Testis (tissue), 2 donors: ENCODE measurements at regions not wholly inside any gene's neighbourhood (a gene's known extent, or its start where the extent isn't known, plus 50 kb on each side); places are given as distances from the start of the nearest gene placed in this dataset.
A peak's percentile ranks its signal among the peaks of the same experiment; 100 is the strongest.

Experiments used
- DNase-seq: peaks from one replicate; pipeline ENCODE4 v3.0.0-alpha.2; 2019
- H3K27ac ChIP-seq, 2 donors: fragments of 200-600 bp; sonication (generic); one replicate each; pipeline ENCODE4 v1.5.1; 2019
- H3K27me3 ChIP-seq: fragments of 200-600 bp; sonication (generic); one replicate; pipeline ENCODE4 v1.5.1; 2019
- H3K36me3 ChIP-seq: fragments of 200-600 bp; sonication (generic); one replicate; pipeline ENCODE4 v1.5.1; 2017; ENCODE audit warnings: low read depth; ENCODE audit errors: missing control alignments
- H3K4me1 ChIP-seq: fragments of 200-600 bp; sonication (generic); one replicate; pipeline ENCODE4 v1.5.1; 2019
- H3K4me3 ChIP-seq, 2 donors: fragments of 200-600 bp; sonication (generic); one replicate each; pipeline ENCODE4 v1.5.1; 2017 to 2019
- H3K9me3 ChIP-seq: fragments of 200-600 bp; sonication (generic); one replicate; pipeline ENCODE4 v1.5.1; 2017
- POLR2A ChIP-seq: fragments of 450-650 bp; IDR thresholded peaks from one replicate; pipeline ENCODE4 v1.6.1; 2017; ENCODE audit warnings: antibody characterized with exemption, mild to moderate bottlenecking, moderate library complexity
- WGBS, 2 donors: methylation state at CpG; one replicate each; pipeline ENCODE4 v1.1.5; 2018; 5-methylcytosine and 5-hydroxymethylcytosine counted together
- intact Hi-C: fragments of 100-400 bp; cut with DNase I; formaldehyde crosslinking; loops from one replicate; pipeline ENCODE4 v1.15.1; 2023; ENCODE audit warnings: low total_unique reads
- TF ChIP-seq, protein P1 (sequence below), 3 experiments: fragments of 450-650 bp in 2 of 3; fragments of 200-600 bp in 1 of 3; sonication (generic) in 1 of 3; IDR thresholded peaks; one replicate each; pipeline ENCODE4 v1.5.1; 2016 to 2019; ENCODE audit warnings: antibody characterized with exemption in 3 of 3, mild to moderate bottlenecking in 2 of 3, moderate library complexity in 1 of 3

DNA sequence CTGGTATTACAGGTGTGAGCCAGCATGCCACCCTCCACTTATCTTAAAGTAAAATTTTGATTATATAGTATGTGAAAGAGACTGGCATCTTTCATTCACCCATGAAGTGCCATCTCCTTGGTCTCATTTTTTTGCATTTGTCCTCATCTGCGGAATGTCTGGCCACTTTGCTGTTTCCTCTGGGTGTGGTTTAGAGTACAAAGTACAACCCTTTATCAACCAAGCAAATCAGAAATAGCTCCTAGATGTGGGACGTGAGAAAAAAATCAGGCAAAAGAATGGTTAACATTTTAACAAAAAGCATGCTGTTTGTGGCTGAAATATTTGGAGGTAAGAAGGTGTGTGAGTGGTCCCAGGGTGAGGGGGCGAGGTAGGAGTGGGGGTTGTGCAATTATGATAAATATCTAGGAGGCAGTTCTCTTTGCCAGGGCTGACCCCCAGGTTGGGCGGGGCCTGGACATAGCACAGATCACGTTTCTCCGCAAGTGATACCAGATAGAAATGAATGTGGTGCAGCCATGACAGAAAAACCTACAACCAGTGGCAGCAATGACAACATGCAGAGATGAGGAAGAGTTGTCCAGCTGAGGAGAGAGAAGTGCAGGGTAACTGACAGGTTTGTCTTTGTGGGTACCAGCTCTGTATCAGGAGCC is 115.8 kb upstream of the SERTAD2 start:
- Histone ChIP-seq H3K27me3 (no peaks in the 10 kb centered on the region), H3K9me3 (no peaks in the 10 kb centered on the region), H3K27ac (no peak overlapping the region), H3K36me3 (no peaks in the 10 kb centered on the region), H3K4me3 (no peak overlapping the region), H3K4me1 (no peaks in the 10 kb centered on the region)
- TF ChIP-seq, protein P1, sequence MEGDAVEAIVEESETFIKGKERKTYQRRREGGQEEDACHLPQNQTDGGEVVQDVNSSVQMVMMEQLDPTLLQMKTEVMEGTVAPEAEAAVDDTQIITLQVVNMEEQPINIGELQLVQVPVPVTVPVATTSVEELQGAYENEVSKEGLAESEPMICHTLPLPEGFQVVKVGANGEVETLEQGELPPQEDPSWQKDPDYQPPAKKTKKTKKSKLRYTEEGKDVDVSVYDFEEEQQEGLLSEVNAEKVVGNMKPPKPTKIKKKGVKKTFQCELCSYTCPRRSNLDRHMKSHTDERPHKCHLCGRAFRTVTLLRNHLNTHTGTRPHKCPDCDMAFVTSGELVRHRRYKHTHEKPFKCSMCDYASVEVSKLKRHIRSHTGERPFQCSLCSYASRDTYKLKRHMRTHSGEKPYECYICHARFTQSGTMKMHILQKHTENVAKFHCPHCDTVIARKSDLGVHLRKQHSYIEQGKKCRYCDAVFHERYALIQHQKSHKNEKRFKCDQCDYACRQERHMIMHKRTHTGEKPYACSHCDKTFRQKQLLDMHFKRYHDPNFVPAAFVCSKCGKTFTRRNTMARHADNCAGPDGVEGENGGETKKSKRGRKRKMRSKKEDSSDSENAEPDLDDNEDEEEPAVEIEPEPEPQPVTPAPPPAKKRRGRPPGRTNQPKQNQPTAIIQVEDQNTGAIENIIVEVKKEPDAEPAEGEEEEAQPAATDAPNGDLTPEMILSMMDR (IDR thresholded peaks at IDR 0.05), result no peak
- no peak for TF ChIP-seq POLR2A
- intact Hi-C loops, result loop anchor here (5.0 to 10.0 kb wide), 2 partner anchors 95 to 117 kb away; partner anchors contain the start of gene SERTAD2
- no peak for DNase-seq
- 77 to 79% methylated on average over 6 of the region's 6 CpGs for WGBS, 2 donors

DNA sequence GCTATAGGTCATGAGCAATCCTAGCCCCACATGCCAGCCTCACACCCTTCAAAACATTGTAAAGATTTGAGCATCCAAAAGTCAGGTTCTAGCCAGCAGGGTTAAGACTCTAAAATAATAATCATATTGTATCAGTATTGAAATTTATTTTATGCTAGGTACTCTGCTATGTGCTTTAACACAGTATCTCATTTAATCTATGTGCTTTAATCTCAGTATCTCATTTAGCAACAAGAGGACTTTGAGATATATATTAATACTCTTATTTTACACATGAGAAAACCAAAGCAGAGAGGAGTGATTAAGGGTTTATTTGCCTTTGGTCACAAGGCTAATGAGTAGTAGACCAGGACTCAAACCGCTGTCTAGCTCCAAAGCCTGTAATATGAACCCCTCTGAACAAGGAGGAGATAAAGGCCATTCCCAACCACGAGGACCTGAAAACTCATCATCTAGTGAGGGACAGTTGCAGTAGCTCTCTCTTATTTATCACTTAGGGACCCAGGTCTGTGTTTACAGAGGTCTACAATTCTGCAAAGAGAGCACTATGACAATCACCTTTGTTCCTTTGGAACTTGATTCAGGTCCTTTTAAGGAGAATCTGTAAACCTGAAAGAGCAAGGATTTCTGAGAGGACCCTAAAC is 116.5 kb upstream of the SERTAD2 start:
- DNase-seq, result no peak
- Histone ChIP-seq H3K4me1 (no peaks in the 10 kb centered on the region), H3K9me3 (no peaks in the 10 kb centered on the region), H3K27ac (no peak overlapping the region), H3K36me3 (no peaks in the 10 kb centered on the region), H3K27me3 (no peaks in the 10 kb centered on the region), H3K4me3 (no peak overlapping the region)
- intact Hi-C loops, result no loop called here
- WGBS, 2 donors, result 79 to 91% methylated on average over 2 of the region's 2 CpGs
- TF ChIP-seq POLR2A, result no peak
- TF ChIP-seq, protein P1 (IDR thresholded peaks at IDR 0.05), result no peak

DNA sequence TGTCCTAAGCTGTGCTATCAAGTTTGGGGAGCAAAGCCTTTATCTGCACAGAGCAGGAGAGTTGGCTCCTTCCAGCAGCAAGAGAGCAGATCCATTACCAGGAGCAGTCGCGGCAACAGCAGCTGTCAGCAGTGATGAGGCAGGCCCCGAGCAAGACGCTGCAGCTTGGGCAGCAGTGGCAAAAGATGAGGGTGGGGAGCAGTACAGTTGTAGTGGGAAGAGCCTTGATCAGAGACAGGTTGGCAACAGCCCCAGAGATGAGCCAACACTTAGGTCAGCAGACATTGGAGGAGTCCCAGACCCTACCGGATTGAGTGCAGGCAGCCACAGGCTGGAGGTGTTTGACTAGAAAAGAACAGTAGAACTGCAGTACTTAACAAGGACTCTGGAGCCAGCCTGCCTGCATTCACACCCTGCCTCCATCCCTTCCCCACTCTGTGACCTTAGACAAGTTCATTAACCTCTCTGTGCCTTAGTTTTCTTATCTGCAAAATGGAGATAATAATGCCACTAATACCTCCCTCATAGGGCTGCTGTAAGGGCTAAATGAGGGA is 117.1 kb upstream of the SERTAD2 start:
- intact Hi-C loops, result no loop called here
- Histone ChIP-seq H3K4me3 (no peak overlapping the region), H3K27me3 (no peaks in the 10 kb centered on the region), H3K36me3 (no peaks in the 10 kb centered on the region), H3K27ac (no peak overlapping the region), H3K4me1 (no peaks in the 10 kb centered on the region), H3K9me3 (no peaks in the 10 kb centered on the region)
- 41 to 51% methylated on average over 5 of the region's 5 CpGs for WGBS, 2 donors
- TF ChIP-seq, protein P1 (IDR thresholded peaks at IDR 0.05), result no peak
- TF ChIP-seq POLR2A, result no peak
- DNase-seq, result peak; percentile 68

DNA sequence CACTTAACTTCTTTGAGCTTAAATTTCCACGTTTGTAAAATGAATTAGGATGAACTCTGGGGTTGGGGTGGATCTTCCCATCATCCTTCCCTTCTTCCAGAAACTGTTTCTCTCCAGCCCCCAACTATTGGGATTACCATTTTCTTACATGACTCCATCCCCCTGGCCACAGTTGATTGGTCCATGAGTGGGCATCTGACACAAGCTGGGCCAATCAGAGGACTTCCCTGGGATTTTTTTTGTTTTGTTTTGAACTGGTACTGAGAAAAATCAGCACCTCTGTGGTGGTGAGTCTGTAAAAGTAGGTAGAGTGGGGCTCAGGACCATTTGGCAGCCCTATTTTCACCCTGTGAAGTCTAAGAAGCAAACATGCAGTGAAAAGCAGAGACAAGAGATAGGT is 118.0 kb upstream of the SERTAD2 start:
- Histone ChIP-seq H3K4me3 (no peak overlapping the region), H3K9me3 (no peaks in the 10 kb centered on the region), H3K4me1 (no peaks in the 10 kb centered on the region), H3K27ac (no peak overlapping the region), H3K27me3 (no peaks in the 10 kb centered on the region), H3K36me3 (no peaks in the 10 kb centered on the region)
- DNase-seq, result no peak
- TF ChIP-seq, protein P1 (IDR thresholded peaks at IDR 0.05), result no peak
- TF ChIP-seq POLR2A, result no peak
- WGBS, 2 donors, result 27 to 67% methylated on average over 1 of the region's 1 CpG
- intact Hi-C loops, result no loop called here
